GM12878 (cell line): ENCODE measurements at regions not wholly inside any gene's neighbourhood (a gene's known extent, or its start where the extent isn't known, plus 50 kb on each side); places are given as distances from the start of the nearest gene placed in this dataset.

Experiments
- ATAC-seq: fragments of 200-7000 bp; cut with Tn5 transposase; 3 replicates; pipeline ENCODE4 v1.9.1; 2020; ENCODE audit warnings: mild to moderate bottlenecking, moderate library complexity
- BruUV-seq: library from RNA; stranded (reverse); fragments of 400-500 nt; replicated peaks from 2 replicates; lab custom pipeline; 2021; lab: Mats Ljungman, UMichigan
- CTCF ChIA-PET: fragments of 300-600 bp; sonication (Branson Sonifier 250); formaldehyde crosslinking; extraction: SDS; loops from one replicate; lab custom pipeline; 2021; ENCODE audit warnings: inconsistent platforms; lab: Yijun Ruan, JAX
- POLR2A ChIA-PET: fragments of 350-600 bp; formaldehyde crosslinking; extraction: SDS; loops from one replicate; lab custom pipeline; 2021; ENCODE audit warnings: inconsistent platforms; lab: Charles Lee
- RAD21 ChIA-PET: fragments of 300-600 bp; sonication (Branson Sonifier 250); formaldehyde crosslinking; loops from one replicate; lab custom pipeline; 2023; ENCODE audit warnings: antibody characterized with exemption; ENCODE audit not compliant: unreplicated experiment; lab: Charles Lee
- SMC1A ChIA-PET: fragments of 300-600 bp; sonication (Branson Sonifier 250); formaldehyde crosslinking; loops from one replicate; lab custom pipeline; 2023; ENCODE audit not compliant: unreplicated experiment, uncharacterized antibody; lab: Charles Lee
- DNase-seq: peaks from one replicate; pipeline ENCODE4 v3.0.0-alpha.2; 2011; ENCODE audit warnings: low read depth, low spot score
- FAIRE-seq: peaks from 3 replicates; lab custom pipeline; 2011; peaks lifted over from hg19 to GRCh38; lab: Jason Lieb, UNC
- H2AFZ ChIP-seq: 2 replicates; pipeline ENCODE4 v1.6.0; 2011; ENCODE audit warnings: low read depth, low read length, control low read depth; ENCODE audit not compliant: control insufficient read depth
- H3K27ac ChIP-seq: 2 replicates; pipeline ENCODE4 v1.5.1; 2011; ENCODE audit warnings: control low read depth; ENCODE audit not compliant: control insufficient read depth, insufficient read depth
- H3K27me3 ChIP-seq, 2 experiments: replicated peaks in 1 of 2; 2 replicates each; pipeline versions ENCODE4 v1.6.0 to v1.6.1; 2011; ENCODE audit warnings: low read length in 1 of 2; ENCODE audit not compliant: control insufficient read depth in 2 of 2, insufficient read depth in 2 of 2
- H3K36me3 ChIP-seq, 2 experiments: 2 replicates each; pipeline ENCODE4 v1.5.1; 2011; ENCODE audit warnings: low read length in 1 of 2; ENCODE audit not compliant: control insufficient read depth in 2 of 2, insufficient read depth in 2 of 2
- H3K4me1 ChIP-seq: 2 replicates; pipeline ENCODE4 v1.6.1; 2011; ENCODE audit warnings: mild to moderate bottlenecking, low read length, moderate library complexity, mixed read lengths; ENCODE audit not compliant: control insufficient read depth, insufficient read depth
- H3K4me2 ChIP-seq: 2 replicates; pipeline ENCODE4 v1.6.0; 2011; ENCODE audit warnings: control low read depth; ENCODE audit not compliant: control insufficient read depth, insufficient read depth
- H3K4me3 ChIP-seq: fragments of 200-600 bp; sonication (generic); 2 replicates; pipeline ENCODE4 v1.5.1; 2016
- H3K79me2 ChIP-seq: 2 replicates; pipeline ENCODE4 v1.6.0; 2011; ENCODE audit warnings: low read length; ENCODE audit not compliant: control insufficient read depth, insufficient read depth
- H3K9ac ChIP-seq: 2 replicates; pipeline ENCODE4 v1.8.0; 2011; ENCODE audit warnings: low read length, control low read depth, mixed read lengths; ENCODE audit not compliant: control insufficient read depth, insufficient read depth
- H3K9me3 ChIP-seq: replicated peaks from 3 replicates; pipeline ENCODE4 v1.5.1; 2011; ENCODE audit warnings: mild to moderate bottlenecking, low read length; ENCODE audit not compliant: control insufficient read depth, insufficient read depth
- H4K20me1 ChIP-seq: 2 replicates; pipeline ENCODE4 v1.6.0; 2011; ENCODE audit not compliant: control insufficient read depth, insufficient read depth
- FOXM1 ChIP-seq: IDR thresholded peaks from 2 replicates; pipeline ENCODE4 v1.6.1; 2012; ENCODE audit warnings: low read depth, mild to moderate bottlenecking, inconsistent platforms, low read length, moderate library complexity
- IKZF1 ChIP-seq: fragments of 450-650 bp; conservative IDR thresholded peaks from 2 replicates; pipeline ENCODE4 v1.6.1; 2017; ENCODE audit warnings: antibody characterized with exemption, mild to moderate bottlenecking
- IKZF2 ChIP-seq, 2 experiments: fragments of 450-650 bp; IDR thresholded peaks; 2 replicates each; pipeline ENCODE4 v1.6.1; 2017; ENCODE audit warnings: mild to moderate bottlenecking in 2 of 2, moderate library complexity in 2 of 2
- JUND ChIP-seq: IDR thresholded peaks from 2 replicates; pipeline ENCODE4 v1.6.1; 2012; ENCODE audit warnings: low read depth, mild to moderate bottlenecking, low read length, improper control_type of control experiment, moderate library complexity
- NR2C2 ChIP-seq: IDR thresholded peaks from 2 replicates; pipeline ENCODE4 v1.6.1; 2011; ENCODE audit warnings: borderline replicate concordance, low read depth; ENCODE audit not compliant: control insufficient read depth, insufficient read length
- PAX5 ChIP-seq: IDR thresholded peaks from 2 replicates; pipeline ENCODE4 v1.6.1; 2011; ENCODE audit warnings: low read depth, low read length, borderline replicate concordance
- RBBP5 ChIP-seq: fragments of 200-600 bp; sonication (generic); conservative IDR thresholded peaks from 2 replicates; pipeline ENCODE4 v1.6.1; 2016
- RUNX3 ChIP-seq: IDR thresholded peaks from 2 replicates; pipeline ENCODE4 v1.6.1; 2012; ENCODE audit warnings: low read length, inconsistent platforms
- SREBF1 ChIP-seq: IDR thresholded peaks from 2 replicates; pipeline ENCODE4 v1.6.1; 2012; ENCODE audit warnings: mild to moderate bottlenecking, low read length
- SUPT20H ChIP-seq: IDR thresholded peaks from 2 replicates; pipeline ENCODE4 v1.6.1; 2011; ENCODE audit warnings: low read depth, mild to moderate bottlenecking, low read length, moderate library complexity, borderline replicate concordance; ENCODE audit not compliant: control insufficient read depth
- SUZ12 ChIP-seq: fragments of 200-600 bp; sonication (generic); IDR thresholded peaks from one replicate; pipeline ENCODE4 v1.6.1; 2018; ENCODE audit warnings: antibody characterized with exemption, mild to moderate bottlenecking; ENCODE audit not compliant: unreplicated experiment
- ZNF384 ChIP-seq: IDR thresholded peaks from 2 replicates; pipeline ENCODE4 v1.6.1; 2012; ENCODE audit warnings: low read depth, mild to moderate bottlenecking, low read length, improper control_type of control experiment, borderline replicate concordance
- WGBS: methylation state at CpG from one replicate; pipeline ENCODE4 v1.1.6; 2016; ENCODE audit warnings: low lambda C conversion rate; ENCODE audit not compliant: insufficient replicate concordance, insufficient coverage; ENCODE audit errors: missing lambda C conversion rate; 5-methylcytosine and 5-hydroxymethylcytosine counted together
- in situ Hi-C: fragments of 300-500 bp; cut with MboI; formaldehyde crosslinking; loops from 9 replicates; pipeline ENCODE4 v1.14.3; 2018; ENCODE audit warnings: mixed read lengths
- intact Hi-C: fragments of 100-400 bp; cut with micrococcal nuclease; formaldehyde crosslinking; loops from one replicate; pipeline ENCODE4 v1.14.2; 2022; ENCODE audit not compliant: unreplicated experiment
- TF ChIP-seq, protein P1 (sequence below): fragments of 150-350 bp; IDR thresholded peaks from 2 replicates; pipeline ENCODE4 v1.6.1; 2016; ENCODE audit warnings: low read depth, low read length
- TF ChIP-seq, protein P2 (sequence below): IDR thresholded peaks from 2 replicates; pipeline ENCODE4 v1.6.1; 2012; ENCODE audit warnings: low read depth, low read length, improper control_type of control experiment
- TF ChIP-seq, protein P3 (sequence below): fragments of 450-650 bp; IDR thresholded peaks from 2 replicates; pipeline ENCODE4 v1.6.1; 2017; ENCODE audit warnings: borderline replicate concordance

DNA sequence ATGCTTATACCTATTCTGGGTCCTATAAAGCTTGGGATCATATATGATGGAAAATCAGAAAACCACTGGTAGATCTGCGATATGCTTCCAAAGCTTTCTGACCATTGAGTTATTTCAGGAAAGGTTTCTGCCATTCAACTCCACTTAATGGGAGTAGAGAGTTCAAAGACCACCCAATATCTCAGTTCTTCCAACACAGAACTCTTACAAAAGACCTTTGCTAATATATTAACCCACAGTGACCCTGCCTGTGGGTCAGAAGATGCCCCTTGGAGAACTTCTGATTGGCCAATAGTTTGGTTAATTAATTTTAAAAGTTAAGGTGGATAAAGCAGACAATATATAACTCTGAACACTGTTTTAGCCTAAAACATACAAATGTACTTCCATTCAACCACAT is 213.0 kb downstream of the IPO8 start:
- no peaks in the 10 kb centered on the region for H3K4me1 ChIP-seq
- in situ Hi-C loops (no loop called here), intact Hi-C loops (no loop called here)
- no peak overlapping the region for H3K27ac ChIP-seq
- no peaks in the 10 kb centered on the region for H3K79me2 ChIP-seq
- no peaks in the 10 kb centered on the region for H4K20me1 ChIP-seq
- H2AFZ ChIP-seq = no peak overlapping the region
- SMC1A ChIA-PET = no interaction called here
- RAD21 ChIA-PET = no interaction called here
- H3K36me3 ChIP-seq = no peaks in the 10 kb centered on the region
- 80% methylated on average over 1 of the region's 1 CpG for WGBS
- FAIRE-seq (no peak), ATAC-seq (no peak), DNase-seq (no peak)
- no TSS peak for BruUV-seq
- H3K27me3 ChIP-seq = no peaks in the 10 kb centered on the region
- POLR2A ChIA-PET = no interaction called here
- H3K4me3 ChIP-seq = no peak overlapping the region
- H3K9me3 ChIP-seq = no peaks in the 10 kb centered on the region
- no peak overlapping the region for H3K4me2 ChIP-seq
- TF ChIP-seq SREBF1 (no peak), PAX5 (no peak)
- H3K9ac ChIP-seq = no peak overlapping the region
- CTCF ChIA-PET = interaction anchor here (1.2 kb wide), 1 partner anchor 23 kb away, joined by 4 read pairs; no protein-coding TSS in a partner anchor

DNA sequence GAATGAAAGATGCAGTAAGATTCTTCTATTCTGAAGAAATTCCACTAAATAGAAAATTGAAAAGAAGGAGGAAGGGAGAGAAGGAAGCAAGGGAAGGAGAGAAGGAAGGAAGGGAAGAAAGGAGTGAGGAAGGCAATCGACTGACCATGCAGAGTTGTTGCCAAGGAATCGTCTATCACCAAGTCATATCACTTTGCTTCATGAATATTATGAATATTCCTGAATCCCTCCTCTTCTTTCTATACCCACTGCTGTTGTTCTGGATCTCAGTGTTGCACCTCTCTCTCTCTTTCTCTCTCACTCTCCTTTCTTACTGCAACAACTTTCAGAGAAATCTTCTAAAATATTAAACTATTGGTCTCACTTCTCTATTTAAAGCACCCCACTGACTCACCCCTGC is 222.4 kb downstream of the IPO8 start:
- ATAC-seq (no peak), FAIRE-seq (no peak), DNase-seq (no peak)
- intact Hi-C loops (no loop called here), in situ Hi-C loops (no loop called here)
- Histone ChIP-seq H3K9me3 (no peaks in the 10 kb centered on the region), H3K4me1 (no peaks in the 10 kb centered on the region), H3K79me2 (no peaks in the 10 kb centered on the region), H2AFZ (no peak overlapping the region), H3K4me3 (no peak overlapping the region), H3K27me3 (no peaks in the 10 kb centered on the region), H3K36me3 (no peaks in the 10 kb centered on the region), H3K4me2 (no peak overlapping the region), H4K20me1 (no peaks in the 10 kb centered on the region), H3K27ac (no peak overlapping the region), H3K9ac (no peak overlapping the region)
- CTCF ChIA-PET = no interaction called here
- SMC1A ChIA-PET = no interaction called here
- RAD21 ChIA-PET = no interaction called here
- 4% methylated on average over 2 of the region's 2 CpGs for WGBS
- BruUV-seq = no TSS peak
- POLR2A ChIA-PET = no interaction called here
- no peak for TF ChIP-seq ZNF384
- TF ChIP-seq, protein P1, sequence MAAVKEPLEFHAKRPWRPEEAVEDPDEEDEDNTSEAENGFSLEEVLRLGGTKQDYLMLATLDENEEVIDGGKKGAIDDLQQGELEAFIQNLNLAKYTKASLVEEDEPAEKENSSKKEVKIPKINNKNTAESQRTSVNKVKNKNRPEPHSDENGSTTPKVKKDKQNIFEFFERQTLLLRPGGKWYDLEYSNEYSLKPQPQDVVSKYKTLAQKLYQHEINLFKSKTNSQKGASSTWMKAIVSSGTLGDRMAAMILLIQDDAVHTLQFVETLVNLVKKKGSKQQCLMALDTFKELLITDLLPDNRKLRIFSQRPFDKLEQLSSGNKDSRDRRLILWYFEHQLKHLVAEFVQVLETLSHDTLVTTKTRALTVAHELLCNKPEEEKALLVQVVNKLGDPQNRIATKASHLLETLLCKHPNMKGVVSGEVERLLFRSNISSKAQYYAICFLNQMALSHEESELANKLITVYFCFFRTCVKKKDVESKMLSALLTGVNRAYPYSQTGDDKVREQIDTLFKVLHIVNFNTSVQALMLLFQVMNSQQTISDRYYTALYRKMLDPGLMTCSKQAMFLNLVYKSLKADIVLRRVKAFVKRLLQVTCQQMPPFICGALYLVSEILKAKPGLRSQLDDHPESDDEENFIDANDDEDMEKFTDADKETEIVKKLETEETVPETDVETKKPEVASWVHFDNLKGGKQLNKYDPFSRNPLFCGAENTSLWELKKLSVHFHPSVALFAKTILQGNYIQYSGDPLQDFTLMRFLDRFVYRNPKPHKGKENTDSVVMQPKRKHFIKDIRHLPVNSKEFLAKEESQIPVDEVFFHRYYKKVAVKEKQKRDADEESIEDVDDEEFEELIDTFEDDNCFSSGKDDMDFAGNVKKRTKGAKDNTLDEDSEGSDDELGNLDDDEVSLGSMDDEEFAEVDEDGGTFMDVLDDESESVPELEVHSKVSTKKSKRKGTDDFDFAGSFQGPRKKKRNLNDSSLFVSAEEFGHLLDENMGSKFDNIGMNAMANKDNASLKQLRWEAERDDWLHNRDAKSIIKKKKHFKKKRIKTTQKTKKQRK = no peak
- TF ChIP-seq IKZF2 (IDR thresholded peaks at IDR 0.05) = no peak
- no peak for TF ChIP-seq IKZF1
- TF ChIP-seq JUND = no peak
- no peak for TF ChIP-seq NR2C2
- no peak for TF ChIP-seq SREBF1
- TF ChIP-seq SUPT20H = no peak
- no peak for TF ChIP-seq FOXM1
- TF ChIP-seq, protein P2, sequence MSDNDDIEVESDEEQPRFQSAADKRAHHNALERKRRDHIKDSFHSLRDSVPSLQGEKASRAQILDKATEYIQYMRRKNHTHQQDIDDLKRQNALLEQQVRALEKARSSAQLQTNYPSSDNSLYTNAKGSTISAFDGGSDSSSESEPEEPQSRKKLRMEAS = no peak
- no peak for TF ChIP-seq SUZ12
- TF ChIP-seq, protein P3, sequence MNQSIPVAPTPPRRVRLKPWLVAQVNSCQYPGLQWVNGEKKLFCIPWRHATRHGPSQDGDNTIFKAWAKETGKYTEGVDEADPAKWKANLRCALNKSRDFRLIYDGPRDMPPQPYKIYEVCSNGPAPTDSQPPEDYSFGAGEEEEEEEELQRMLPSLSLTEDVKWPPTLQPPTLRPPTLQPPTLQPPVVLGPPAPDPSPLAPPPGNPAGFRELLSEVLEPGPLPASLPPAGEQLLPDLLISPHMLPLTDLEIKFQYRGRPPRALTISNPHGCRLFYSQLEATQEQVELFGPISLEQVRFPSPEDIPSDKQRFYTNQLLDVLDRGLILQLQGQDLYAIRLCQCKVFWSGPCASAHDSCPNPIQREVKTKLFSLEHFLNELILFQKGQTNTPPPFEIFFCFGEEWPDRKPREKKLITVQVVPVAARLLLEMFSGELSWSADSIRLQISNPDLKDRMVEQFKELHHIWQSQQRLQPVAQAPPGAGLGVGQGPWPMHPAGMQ = no peak
- no peak for TF ChIP-seq RUNX3
- no peak for TF ChIP-seq RBBP5
